GM18867 (cell line): ENCODE measurements at regions not wholly inside any gene's neighbourhood (a gene's known extent, or its start where the extent isn't known, plus 50 kb on each side); places are given as distances from the start of the nearest gene placed in this dataset.
"Not testable (repeated sequence)": the region's sequence is repeated elsewhere in the genome, so short reads cannot be mapped to it uniquely, and the experiment has no call there.

Experiments
- ATAC-seq: cut with Tn5 transposase; IDR thresholded peaks from one replicate; pipeline ENCODE4 v1.9.1; 2021; ENCODE audit warnings: mild to moderate bottlenecking, moderate library complexity; ENCODE audit not compliant: unreplicated experiment

DNA sequence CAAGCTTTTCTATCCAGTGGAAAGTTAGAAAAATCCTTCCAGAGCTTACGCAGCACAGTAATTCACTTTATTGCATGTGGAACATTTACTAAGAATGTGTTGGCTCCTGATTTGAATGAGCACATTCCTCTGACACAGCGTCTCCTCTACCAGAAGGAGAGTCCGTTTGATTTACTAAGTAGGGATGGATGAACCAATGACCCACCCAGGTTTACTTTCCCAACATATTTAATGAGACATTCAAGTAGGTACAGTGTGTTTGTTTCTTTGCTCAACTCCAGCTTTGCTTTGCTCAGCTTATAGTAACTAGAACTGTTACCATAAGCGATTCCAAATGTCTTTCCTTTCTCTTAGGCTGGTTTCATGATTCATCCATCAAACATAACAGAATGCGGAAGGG, 161.7 kb downstream of the SMARCA1 start:
- no peak for ATAC-seq

DNA sequence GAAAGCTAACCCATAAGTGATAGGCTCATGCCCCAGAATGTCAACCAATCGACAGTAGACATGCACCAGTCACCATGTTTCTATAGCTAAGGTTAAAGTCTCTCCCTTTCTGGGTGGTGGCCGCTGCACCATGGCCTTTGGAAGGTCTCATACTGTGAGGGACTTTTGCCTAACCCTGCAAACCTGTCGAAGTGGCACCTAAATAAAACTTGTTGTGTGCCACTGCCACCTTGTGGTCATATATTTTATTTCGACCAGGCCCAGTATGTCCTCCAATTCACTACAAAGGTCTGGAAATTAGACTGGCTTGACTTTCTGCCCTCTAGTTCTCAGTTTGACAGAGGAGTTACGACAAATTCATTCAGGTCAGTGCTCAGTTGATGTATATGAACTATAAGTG, 163.1 kb downstream of the SMARCA1 start:
- peak; percentile 90 for ATAC-seq

- no peak for ATAC-seq
Observed at GRCh38 chrX:129359269-129359668, 164.0 kb downstream of the SMARCA1 start.

DNA sequence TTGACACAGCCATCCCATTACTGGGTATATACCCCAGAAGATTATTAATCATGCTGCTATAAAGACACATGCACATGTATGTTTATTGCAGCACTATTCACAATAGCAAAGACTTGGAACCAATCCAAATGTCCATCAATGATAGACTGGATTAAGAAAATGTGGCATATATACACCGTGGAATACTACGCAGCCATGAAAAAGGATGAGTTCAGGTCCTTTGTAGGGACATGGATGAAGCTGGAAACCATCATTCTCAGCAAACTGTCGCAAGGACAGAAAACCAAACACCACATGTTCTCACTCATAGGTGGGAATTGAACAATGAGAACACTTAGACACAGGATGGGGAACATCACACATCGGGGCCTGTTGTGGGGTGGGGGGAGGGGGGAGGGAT, 165.9 kb downstream of the SMARCA1 start:
- not testable (repeated sequence) for ATAC-seq

DNA sequence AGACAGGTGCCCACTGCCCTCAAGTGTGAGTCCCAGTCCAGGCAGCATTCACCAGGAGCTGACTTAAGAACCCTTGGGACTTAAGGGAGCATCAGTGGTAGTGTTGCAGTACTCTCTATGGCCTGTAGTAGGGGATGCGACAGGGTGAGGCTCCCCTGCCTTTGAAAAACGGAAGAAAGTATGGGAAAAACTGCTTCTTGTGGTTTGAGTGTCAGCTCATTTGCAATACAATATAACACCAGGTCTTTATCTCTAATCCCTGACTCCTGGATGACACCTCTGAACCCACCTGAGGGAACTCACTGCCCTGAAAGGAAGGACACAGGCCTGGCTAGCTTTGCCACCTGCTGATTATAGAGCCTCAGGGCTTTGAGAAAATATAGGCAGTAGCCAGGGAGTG, 176.0 kb downstream of the SMARCA1 start:
- peak; percentile 65 for ATAC-seq

- ATAC-seq, result no peak
Observed at GRCh38 chrX:129346574-129346973, 176.7 kb downstream of the SMARCA1 start.

DNA sequence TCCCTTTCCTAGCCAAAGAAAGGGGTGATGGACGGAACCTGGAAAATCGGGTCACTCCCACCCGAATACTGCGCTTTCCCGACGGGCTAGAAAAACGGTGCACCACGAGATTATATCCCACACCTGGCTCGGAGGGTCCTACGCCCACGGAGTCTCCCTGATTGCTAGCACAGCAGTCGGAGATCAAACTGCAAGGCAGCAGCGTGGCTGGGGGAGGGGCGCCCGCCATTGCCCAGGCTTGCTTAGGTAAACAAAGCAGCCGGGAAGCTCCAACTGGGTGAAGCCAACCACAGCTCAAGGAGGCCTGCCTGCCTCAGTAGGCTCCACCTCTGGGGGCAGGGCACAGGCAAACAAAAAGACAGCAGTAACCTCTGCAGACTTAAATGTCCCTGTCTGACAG, 186.0 kb downstream of the SMARCA1 start:
- ATAC-seq, result not testable (repeated sequence)

DNA sequence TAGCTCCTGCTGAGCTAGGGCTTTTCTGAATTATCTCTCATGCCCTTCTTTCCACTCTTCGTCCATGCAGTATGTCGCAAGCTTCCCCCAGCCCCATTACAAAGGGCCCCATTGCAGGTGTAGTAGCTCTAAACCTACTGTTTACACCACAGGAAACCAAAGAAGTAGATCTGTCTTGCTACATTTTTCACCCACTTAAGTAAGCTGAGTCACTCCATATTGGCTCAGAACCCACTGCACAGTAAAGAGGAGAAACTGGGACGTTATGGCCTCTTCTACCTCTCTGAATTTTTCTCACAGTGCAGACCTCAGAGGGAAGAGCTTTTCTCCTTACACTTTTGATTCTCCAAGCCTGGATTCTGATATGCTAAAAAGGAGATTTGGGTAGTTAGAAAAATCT, 200.2 kb downstream of the SMARCA1 start:
- ATAC-seq, result no peak

GRCh38 chrX:129318375-129318774, 204.9 kb downstream of the SMARCA1 start:
- ATAC-seq, result no peak

DNA sequence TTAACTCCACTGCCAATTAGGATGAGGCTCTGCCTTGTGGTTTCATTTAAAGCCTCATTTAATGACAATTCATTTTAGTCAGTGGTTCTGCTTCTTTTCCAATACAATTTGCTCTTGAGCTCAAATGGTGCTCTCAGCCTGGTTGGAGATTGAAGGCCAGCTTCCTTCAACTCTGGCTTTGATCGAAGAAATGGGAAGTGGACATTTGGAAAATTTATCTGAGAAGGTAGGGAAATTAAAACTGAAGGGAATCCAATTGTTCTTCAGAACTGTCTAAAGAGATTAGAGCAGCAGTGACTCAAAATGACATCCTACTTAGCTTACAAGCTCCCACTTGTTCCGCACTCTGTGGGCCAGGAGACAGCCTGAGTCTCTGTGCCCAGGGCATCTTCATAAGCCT, 206.8 kb downstream of the SMARCA1 start:
- ATAC-seq, result no peak

- no peak for ATAC-seq
Observed at GRCh38 chrX:129310000-129310399, 213.3 kb downstream of the SMARCA1 start.

DNA sequence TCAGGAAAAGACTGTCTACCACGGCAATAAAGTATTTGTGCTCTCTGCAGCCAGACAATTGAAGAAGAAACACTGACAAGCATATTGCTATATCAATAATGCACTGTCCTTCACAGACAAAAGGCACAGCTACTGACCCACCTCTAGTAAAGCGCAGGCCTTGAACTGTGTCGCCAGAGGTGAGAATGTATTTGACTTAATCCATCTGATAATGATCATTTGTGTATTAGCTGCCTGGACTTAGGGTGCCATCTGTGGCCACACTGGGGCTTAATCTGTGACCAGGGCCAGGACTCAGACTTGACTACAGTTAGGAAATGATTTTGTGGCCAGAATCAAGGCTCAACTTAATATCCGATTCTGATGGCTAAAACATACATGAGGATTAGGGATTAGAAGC, 260.4 kb downstream of the SMARCA1 start:
- ATAC-seq, result no peak

- ATAC-seq, result not testable (repeated sequence)
Observed at GRCh38 chrX:129255516-129255915, 267.8 kb downstream of the SMARCA1 start.

DNA sequence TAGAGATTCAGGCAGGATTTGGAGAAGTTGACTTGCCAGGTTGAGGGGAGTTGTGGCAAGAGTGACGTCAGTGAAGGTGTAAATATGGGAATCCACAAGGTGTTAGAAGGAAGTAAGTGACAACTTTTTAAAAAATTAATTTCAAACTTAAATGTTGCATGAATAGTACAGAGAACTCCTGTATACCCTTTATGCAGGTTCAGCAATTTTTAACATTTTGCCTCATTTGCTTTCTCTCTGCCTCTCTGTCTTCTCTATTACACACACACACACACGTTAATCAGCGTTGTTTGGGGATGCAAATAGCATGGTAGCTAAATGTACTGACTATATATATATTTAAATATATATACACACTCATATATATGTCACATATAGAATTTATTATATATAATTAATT, 273.7 kb downstream of the SMARCA1 start:
- no peak for ATAC-seq

- no peak for ATAC-seq
Observed at GRCh38 chrX:129247642-129248041, 275.6 kb downstream of the SMARCA1 start.

DNA sequence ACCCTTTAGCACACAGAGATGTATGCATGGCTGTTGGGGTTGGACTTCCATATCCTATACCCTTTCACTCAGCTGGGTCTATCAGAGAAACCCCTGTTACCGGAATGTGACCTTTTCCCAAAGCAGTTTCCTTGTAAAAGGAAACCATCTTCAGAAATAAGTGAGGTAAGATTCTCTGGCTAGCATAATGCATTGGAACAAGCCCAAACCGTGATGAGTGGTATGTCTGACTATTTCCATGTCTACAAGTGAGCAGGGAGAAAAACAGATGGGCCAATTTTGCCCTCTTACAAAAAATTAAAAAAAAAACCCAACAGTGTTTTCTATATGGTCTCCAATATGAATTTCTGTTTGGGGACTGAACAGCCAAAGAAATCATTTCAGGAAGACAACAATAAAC, 283.9 kb downstream of the SMARCA1 start:
- ATAC-seq, result no peak

GRCh38 chrX:129238011-129238410, 285.3 kb downstream of the SMARCA1 start:
- ATAC-seq, result no peak

- no peak for ATAC-seq
Observed at GRCh38 chrX:129235903-129236302, 287.4 kb downstream of the SMARCA1 start.

GRCh38 chrX:129233786-129234185, 289.5 kb downstream of the SMARCA1 start:
- ATAC-seq, result no peak

DNA sequence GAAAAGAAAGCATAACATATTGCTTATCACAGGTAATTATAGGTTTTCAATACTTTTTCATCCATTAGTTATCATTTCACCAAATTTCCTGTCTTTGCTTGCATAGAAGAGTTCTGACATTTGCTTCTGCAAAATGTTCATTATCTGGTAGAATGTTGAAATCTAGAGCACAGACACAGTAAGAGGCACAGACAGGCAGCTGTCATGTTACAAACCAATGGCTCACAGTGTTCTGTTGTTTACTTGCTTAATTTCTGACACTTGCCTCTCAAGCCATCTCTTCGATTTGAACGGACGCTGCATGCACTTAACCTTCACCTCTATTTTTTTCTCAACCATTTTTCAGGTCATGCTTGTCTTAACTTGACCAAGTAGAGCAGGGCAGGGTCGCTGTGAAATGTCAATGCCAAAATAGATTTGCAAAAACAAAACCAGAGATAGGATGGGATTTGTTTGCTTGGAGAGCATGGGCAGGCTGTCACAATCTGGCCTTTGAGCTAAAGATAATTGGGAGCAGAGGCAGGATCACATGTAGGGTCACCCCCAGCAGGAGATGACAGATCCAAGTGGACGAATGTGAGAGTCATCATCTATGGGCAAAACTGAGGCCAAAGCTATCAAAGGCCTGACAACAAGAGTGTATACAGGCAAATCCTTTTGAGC, 292.3 kb downstream of the SMARCA1 start:
- no peak for ATAC-seq

- no peak for ATAC-seq
Observed at GRCh38 chrX:129230168-129230567, 293.1 kb downstream of the SMARCA1 start.

GRCh38 chrX:129227366-129227765, 295.9 kb downstream of the SMARCA1 start:
- ATAC-seq, result no peak

DNA sequence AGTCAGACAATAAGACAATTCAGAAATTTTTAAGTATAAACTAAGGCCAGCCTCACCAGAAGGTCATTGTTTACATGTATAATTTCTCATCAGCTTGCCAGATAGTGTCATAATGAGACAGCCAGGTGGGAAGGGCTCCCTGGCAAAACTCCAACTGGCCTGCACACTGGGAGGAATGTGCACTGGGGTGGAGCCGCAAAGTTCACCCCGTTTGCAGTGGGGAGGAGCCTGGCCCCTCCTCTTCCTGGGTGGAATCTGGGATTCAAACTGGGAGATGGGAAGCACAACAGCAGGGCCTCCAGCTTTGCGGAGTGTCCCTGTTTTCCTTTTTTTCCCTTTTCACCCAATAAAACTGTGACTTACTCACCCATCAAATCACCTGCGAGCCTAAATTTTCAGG, 329.9 kb downstream of the SMARCA1 start:
- no peak for ATAC-seq
